HCT116 (cell line): ENCODE measurements at regions not wholly inside any gene's neighbourhood (a gene's known extent, or its start where the extent isn't known, plus 50 kb on each side); places are given as distances from the start of the nearest gene placed in this dataset.

Experiments
- ATF3 ChIP-seq: IDR thresholded peaks from 2 replicates; pipeline ENCODE4 v1.6.1; 2012
- CEBPB ChIP-seq: IDR thresholded peaks from 2 replicates; pipeline ENCODE4 v1.6.1; 2012; ENCODE audit warnings: low read depth
- EZH2 ChIP-seq: fragments of 200-600 bp; sonication (generic); IDR thresholded peaks from 2 replicates; pipeline ENCODE4 v1.6.1; 2017; ENCODE audit warnings: antibody characterized with exemption, mixed run types
- EZH2phosphoT487 ChIP-seq: fragments of 200-600 bp; IDR thresholded peaks from 2 replicates; pipeline ENCODE4 v1.6.1; 2018; ENCODE audit warnings: antibody characterized with exemption, borderline replicate concordance
- FOSL1 ChIP-seq: IDR thresholded peaks from 2 replicates; pipeline ENCODE4 v1.6.1; 2012; ENCODE audit warnings: low read depth
- POLR2A ChIP-seq: IDR thresholded peaks from 2 replicates; pipeline ENCODE4 v1.7.0; 2011; ENCODE audit warnings: borderline replicate concordance; ENCODE audit not compliant: insufficient read depth, insufficient read length; ENCODE audit errors: extremely low read depth
- POLR2AphosphoS5 ChIP-seq: IDR thresholded peaks from 2 replicates; pipeline ENCODE4 v1.6.1; 2011; ENCODE audit warnings: mild to moderate bottlenecking, low read depth, low read length, moderate library complexity
- REST ChIP-seq: IDR thresholded peaks from 2 replicates; pipeline ENCODE4 v1.6.1; 2012; ENCODE audit warnings: low read depth
- YY1 ChIP-seq: IDR thresholded peaks from 2 replicates; pipeline ENCODE4 v1.6.1; 2011; ENCODE audit warnings: low read length, low read depth, moderate library complexity, mild to moderate bottlenecking; ENCODE audit not compliant: insufficient replicate concordance; ENCODE audit errors: extremely low read depth
- ZNF274 ChIP-seq: fragments of 200-500 bp; sonication (Bioruptor generic); IDR thresholded peaks from 2 replicates; pipeline ENCODE4 v1.6.1; 2014; ENCODE audit warnings: mild to moderate bottlenecking, low read depth, low read length, inconsistent platforms
- TF ChIP-seq, protein P1 (sequence below), 3 experiments: fragments of 200-600 bp in 1 of 3; sonication (generic) in 1 of 3; IDR thresholded peaks in 2 of 3; conservative IDR thresholded peaks in 1 of 3; 2 replicates each; pipeline ENCODE4 v1.5.1; 2012 to 2017; ENCODE audit warnings: low read depth in 2 of 3, low read length in 2 of 3, antibody characterized with exemption in 1 of 3, borderline replicate concordance in 1 of 3, control low read depth in 1 of 3, mild to moderate bottlenecking in 1 of 3, mixed read lengths in 1 of 3, mixed run types in 1 of 3, moderate library complexity in 1 of 3; ENCODE audit not compliant: insufficient read depth in 1 of 3
- TF ChIP-seq, protein P2 (sequence below): IDR thresholded peaks from 2 replicates; pipeline ENCODE4 v1.6.1; 2012

GRCh38 chr5:56316299-56316994 is 83.3 kb upstream of the ANKRD55 start:
- TF ChIP-seq REST, result no peak
- TF ChIP-seq YY1, result no peak
- TF ChIP-seq FOSL1, result no peak
- TF ChIP-seq POLR2A, result no peak
- TF ChIP-seq, protein P1, sequence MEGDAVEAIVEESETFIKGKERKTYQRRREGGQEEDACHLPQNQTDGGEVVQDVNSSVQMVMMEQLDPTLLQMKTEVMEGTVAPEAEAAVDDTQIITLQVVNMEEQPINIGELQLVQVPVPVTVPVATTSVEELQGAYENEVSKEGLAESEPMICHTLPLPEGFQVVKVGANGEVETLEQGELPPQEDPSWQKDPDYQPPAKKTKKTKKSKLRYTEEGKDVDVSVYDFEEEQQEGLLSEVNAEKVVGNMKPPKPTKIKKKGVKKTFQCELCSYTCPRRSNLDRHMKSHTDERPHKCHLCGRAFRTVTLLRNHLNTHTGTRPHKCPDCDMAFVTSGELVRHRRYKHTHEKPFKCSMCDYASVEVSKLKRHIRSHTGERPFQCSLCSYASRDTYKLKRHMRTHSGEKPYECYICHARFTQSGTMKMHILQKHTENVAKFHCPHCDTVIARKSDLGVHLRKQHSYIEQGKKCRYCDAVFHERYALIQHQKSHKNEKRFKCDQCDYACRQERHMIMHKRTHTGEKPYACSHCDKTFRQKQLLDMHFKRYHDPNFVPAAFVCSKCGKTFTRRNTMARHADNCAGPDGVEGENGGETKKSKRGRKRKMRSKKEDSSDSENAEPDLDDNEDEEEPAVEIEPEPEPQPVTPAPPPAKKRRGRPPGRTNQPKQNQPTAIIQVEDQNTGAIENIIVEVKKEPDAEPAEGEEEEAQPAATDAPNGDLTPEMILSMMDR (IDR thresholded peaks at IDR 0.05 in 2 of 3, conservative IDR thresholded peaks at IDR 0.05 in 1 of 3; ENCODE audit: borderline replicate concordance in 1 of 3, insufficient read depth in 1 of 3, low read depth in 2 of 3, low read length in 2 of 3), result no peak
- TF ChIP-seq CEBPB, result no peak
- TF ChIP-seq, protein P2, sequence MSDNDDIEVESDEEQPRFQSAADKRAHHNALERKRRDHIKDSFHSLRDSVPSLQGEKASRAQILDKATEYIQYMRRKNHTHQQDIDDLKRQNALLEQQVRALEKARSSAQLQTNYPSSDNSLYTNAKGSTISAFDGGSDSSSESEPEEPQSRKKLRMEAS, result no peak
- no peak for TF ChIP-seq ATF3
- no peak for TF ChIP-seq EZH2
- no peak for TF ChIP-seq ZNF274
- TF ChIP-seq POLR2AphosphoS5, result no peak
- TF ChIP-seq EZH2phosphoT487, result no peak
